ENCODE measurements at regions not wholly inside any gene's neighbourhood (a gene's known extent, or its start where the extent isn't known, plus 50 kb on each side); places are given as distances from the start of the nearest gene placed in this dataset.

GRCh38 chr4:22959483-22959882, 266.7 kb downstream of the GBA3 start:
- TF ChIP-seq, protein P1, sequence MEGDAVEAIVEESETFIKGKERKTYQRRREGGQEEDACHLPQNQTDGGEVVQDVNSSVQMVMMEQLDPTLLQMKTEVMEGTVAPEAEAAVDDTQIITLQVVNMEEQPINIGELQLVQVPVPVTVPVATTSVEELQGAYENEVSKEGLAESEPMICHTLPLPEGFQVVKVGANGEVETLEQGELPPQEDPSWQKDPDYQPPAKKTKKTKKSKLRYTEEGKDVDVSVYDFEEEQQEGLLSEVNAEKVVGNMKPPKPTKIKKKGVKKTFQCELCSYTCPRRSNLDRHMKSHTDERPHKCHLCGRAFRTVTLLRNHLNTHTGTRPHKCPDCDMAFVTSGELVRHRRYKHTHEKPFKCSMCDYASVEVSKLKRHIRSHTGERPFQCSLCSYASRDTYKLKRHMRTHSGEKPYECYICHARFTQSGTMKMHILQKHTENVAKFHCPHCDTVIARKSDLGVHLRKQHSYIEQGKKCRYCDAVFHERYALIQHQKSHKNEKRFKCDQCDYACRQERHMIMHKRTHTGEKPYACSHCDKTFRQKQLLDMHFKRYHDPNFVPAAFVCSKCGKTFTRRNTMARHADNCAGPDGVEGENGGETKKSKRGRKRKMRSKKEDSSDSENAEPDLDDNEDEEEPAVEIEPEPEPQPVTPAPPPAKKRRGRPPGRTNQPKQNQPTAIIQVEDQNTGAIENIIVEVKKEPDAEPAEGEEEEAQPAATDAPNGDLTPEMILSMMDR (IDR thresholded peaks at IDR 0.05), result no peak
- no peak for TF ChIP-seq POLR2A (IDR thresholded peaks at IDR 0.05)
